Naive B cell (primary cell): ENCODE measurements at regions not wholly inside any gene's neighbourhood (a gene's known extent, or its start where the extent isn't known, plus 50 kb on each side); places are given as distances from the start of the nearest gene placed in this dataset.
A peak's percentile ranks its signal among the peaks of the same experiment; 100 is the strongest.
"Not testable (repeated sequence)": the region's sequence is repeated elsewhere in the genome, so short reads cannot be mapped to it uniquely, and the experiment has no call there.

Experiments used
- ATAC-seq, 2 donors: fragments of 150-1000 bp; cut with Tn5 transposase; 2 replicates each; pipeline ENCODE4 v1.10.0; 2021; ENCODE audit warnings: low read depth in 2 of 2, mild to moderate bottlenecking in 2 of 2, moderate library complexity in 2 of 2
- DNase-seq: peaks from one replicate; pipeline ENCODE4 v3.0.0; 2022
- H3K27ac Mint-ChIP-seq, 6 donors: one replicate each; pipeline ENCODE4 v1.8.0; 2020 to 2022; ENCODE audit warnings: mild to moderate bottlenecking in 6 of 6, mixed read lengths in 6 of 6, moderate library complexity in 5 of 6, inconsistent platforms in 2 of 6
- H3K27me3 Mint-ChIP-seq, 3 donors: one replicate each; pipeline ENCODE4 v1.8.0; 2021 to 2022; ENCODE audit warnings: mixed read lengths in 3 of 3, mild to moderate bottlenecking in 1 of 3
- H3K36me3 Mint-ChIP-seq, 2 donors: one replicate each; pipeline ENCODE4 v1.8.0; 2020 to 2022; ENCODE audit warnings: mixed read lengths in 2 of 2, inconsistent platforms in 1 of 2, mild to moderate bottlenecking in 1 of 2
- H3K4me1 Mint-ChIP-seq, 3 donors: one replicate each; pipeline ENCODE4 v1.8.0; 2020 to 2022; ENCODE audit warnings: mixed read lengths in 3 of 3, inconsistent platforms in 1 of 3, mild to moderate bottlenecking in 1 of 3, moderate library complexity in 1 of 3
- H3K4me3 Mint-ChIP-seq, 8 donors: one replicate each; pipeline ENCODE4 v1.8.0; 2020 to 2022; ENCODE audit warnings: mild to moderate bottlenecking in 8 of 8, mixed read lengths in 8 of 8, moderate library complexity in 8 of 8, inconsistent platforms in 2 of 8
- H3K9me3 Mint-ChIP-seq, 7 donors: one replicate each; pipeline ENCODE4 v1.8.0; 2020 to 2022; ENCODE audit warnings: mixed read lengths in 7 of 7, mild to moderate bottlenecking in 5 of 7, inconsistent platforms in 2 of 7, moderate library complexity in 1 of 7

DNA sequence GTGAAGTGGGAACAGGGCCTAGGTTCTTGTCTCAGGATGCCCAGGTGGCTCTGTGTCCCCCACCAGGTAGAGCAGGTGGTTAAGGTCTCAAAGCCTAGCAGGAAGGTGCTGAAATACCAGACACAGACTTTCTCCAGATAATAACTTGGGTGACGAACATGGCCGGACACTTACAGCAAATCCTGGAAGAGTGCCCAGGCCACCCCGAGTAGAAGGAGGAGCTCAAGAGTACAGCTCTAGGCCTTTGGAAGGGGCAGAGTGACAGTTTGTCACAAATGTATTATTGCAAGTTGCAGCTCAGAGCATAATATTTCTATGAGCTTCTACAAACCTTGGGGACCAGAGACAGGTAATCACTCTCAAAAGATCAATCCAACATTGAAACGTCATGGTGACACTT lies 251.6 kb upstream of the SOX4 start:
- peaks cover 0 to 12% (median 7%) of the 10 kb centered on the region in 3 donors for H3K27me3 Mint-ChIP-seq
- peaks cover 0 to 14% of the 10 kb centered on the region in 2 donors for H3K36me3 Mint-ChIP-seq
- ATAC-seq (no peak), DNase-seq (no peak)
- H3K9me3 Mint-ChIP-seq = peaks cover 1 to 17% (median 11%) of the 10 kb centered on the region in 7 donors
- no peak overlapping the region for H3K27ac Mint-ChIP-seq
- H3K4me3 Mint-ChIP-seq = no peak overlapping the region
- H3K4me1 Mint-ChIP-seq = peaks cover 0 to 2% (median 0%) of the 10 kb centered on the region in 3 donors

DNA sequence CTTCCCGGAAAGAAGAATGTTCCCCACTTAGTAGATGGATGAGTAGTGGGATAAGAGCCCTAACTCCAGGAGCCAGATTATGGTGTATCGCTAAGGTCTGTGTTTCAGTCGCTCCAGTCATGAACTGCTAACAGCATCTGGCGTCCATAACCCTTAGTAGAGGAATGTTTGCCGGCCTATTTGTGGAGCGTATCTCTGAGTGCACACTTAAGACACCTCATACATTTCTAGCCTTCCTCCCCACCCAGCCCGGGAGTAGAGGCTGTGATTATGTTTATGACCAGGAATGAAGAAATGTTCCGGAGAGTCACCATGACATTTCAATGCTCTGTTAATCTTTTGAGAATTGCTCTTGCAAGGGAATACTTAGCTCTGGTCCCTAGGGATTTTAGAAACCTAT lies 251.1 kb upstream of the SOX4 start:
- no peak for ATAC-seq
- Mint-ChIP-seq H3K4me1 (no peaks in the 10 kb centered on the region), H3K4me3 (no peak overlapping the region), H3K9me3 (peaks cover 0 to 11% (median 7%) of the 10 kb centered on the region in 7 donors), H3K36me3 (peaks cover 0 to 9% of the 10 kb centered on the region in 2 donors), H3K27ac (peak overlapping the region in 1 of 6 donors; percentile 57), H3K27me3 (peaks cover 0 to 12% (median 7%) of the 10 kb centered on the region in 3 donors)
- DNase-seq = no peak

DNA sequence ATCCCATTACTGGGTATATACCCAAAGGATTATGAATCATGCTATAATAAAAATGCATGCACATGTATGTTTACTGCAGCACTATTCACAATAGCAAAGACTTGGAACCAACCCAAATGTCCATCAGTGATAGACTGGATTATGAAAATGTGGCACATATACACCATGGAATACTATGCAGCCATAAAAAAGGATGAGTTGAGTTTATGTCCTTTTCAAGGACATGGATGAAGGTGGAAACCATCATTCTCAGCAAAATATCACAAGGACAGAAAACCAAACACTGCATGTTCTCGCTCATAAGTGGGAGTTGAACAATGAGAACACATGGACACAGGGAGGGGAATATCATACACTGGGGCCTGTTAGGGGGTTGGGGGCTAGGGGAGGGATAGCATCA lies 247.8 kb upstream of the SOX4 start:
- DNase-seq, H3K36me3 Mint-ChIP-seq: not testable (repeated sequence)
- peaks cover 0 to 12% (median 7%) of the 10 kb centered on the region in 3 donors for H3K27me3 Mint-ChIP-seq

DNA sequence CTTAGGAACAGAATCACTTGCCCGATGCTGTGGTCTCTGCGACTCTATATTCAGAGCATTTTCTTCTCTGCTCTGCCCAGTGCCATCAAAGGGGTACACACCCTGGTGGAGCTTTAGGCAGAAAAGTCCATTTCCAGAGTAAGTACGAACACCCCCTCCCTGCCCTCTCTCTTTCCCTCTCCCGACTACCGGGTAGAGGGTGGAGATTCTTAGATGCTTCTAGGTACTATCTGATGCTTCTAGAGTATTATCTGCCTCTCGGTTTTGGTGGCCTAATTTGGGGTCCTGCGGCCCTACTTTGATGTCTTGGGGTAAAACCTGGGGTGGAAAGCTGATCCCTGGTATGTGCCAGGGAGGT lies 245.4 kb upstream of the SOX4 start:
- H3K9me3 Mint-ChIP-seq = peaks cover 0 to 10% (median 4%) of the 10 kb centered on the region in 7 donors
- DNase-seq = no peak
- H3K27ac Mint-ChIP-seq = no peak overlapping the region
- no peak overlapping the region for H3K4me3 Mint-ChIP-seq
- H3K27me3 Mint-ChIP-seq = peaks cover 0 to 12% (median 4%) of the 10 kb centered on the region in 3 donors
- H3K36me3 Mint-ChIP-seq = peaks cover 0 to 7% of the 10 kb centered on the region in 2 donors
- no peaks in the 10 kb centered on the region for H3K4me1 Mint-ChIP-seq
- ATAC-seq = no peak

More for the DNA sequence above, 247.8 kb upstream of the SOX4 start:
- peaks cover 0 to 10% (median 4%) of the 10 kb centered on the region in 7 donors for H3K9me3 Mint-ChIP-seq
- not testable (repeated sequence) for H3K27ac Mint-ChIP-seq, H3K4me3 Mint-ChIP-seq, H3K4me1 Mint-ChIP-seq, ATAC-seq

DNA sequence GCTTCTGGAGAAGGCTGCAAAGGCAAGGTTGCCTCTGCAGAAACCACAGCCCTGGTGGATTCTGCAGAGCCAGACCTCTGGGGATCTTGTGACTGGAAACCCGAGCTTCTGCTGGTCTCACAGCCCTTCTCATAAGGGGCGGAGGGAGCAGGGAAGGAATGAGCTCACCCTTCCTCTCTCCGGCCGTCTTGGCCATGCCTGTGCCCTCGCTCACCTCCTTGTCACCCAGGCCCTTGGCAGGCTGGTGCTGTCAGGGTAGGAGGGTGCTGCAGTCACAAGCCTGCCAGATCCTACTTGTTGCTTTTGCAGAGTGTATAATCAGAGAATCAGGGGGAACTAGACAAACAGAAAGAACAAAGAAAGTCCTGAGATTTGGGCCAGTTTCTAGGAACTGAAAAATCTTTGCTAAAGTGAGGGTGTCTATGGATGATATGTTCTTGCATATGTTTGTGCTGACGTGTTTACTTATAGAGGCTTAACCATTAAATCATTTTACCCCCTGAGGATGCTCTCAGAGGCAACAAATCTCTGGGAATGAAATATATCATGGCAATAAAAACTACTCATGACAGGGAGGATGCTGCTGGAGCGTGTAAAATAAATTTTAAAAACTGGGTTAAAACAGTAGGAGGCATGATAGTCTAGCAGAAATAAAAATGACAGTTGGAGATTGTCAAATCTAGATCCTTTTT lies 244.9 kb upstream of the SOX4 start:
- Mint-ChIP-seq H3K27ac (no peak overlapping the region), H3K27me3 (peaks cover 0 to 12% (median 0%) of the 10 kb centered on the region in 3 donors), H3K4me1 (no peaks in the 10 kb centered on the region), H3K4me3 (no peak overlapping the region), H3K36me3 (peaks cover 0 to 7% of the 10 kb centered on the region in 2 donors), H3K9me3 (peaks cover 0 to 6% (median 4%) of the 10 kb centered on the region in 7 donors)
- ATAC-seq = no peak
- no peak for DNase-seq

DNA sequence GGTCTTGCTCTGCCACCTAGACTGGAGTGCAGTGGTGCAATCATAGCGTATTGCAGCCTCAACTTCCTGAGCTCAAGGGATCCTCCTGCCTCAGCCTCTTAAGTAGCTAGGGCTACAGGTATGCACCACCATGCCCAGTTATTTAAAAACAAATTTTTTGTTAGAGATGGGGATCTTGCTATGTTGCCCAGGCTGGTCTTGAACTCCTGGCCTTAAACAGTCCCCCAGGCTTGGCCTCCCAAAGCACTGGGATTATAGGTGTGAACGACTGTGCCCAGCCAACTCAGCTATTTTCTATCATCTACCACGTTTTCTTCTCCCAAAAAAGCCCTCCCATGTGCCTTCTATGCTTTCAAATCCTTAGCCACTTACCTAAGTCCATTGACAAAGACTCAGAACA lies 243.7 kb upstream of the SOX4 start:
- Mint-ChIP-seq H3K36me3 (peaks cover 0 to 7% of the 10 kb centered on the region in 2 donors), H3K4me1 (peaks cover 0 to 6% (median 0%) of the 10 kb centered on the region in 3 donors), H3K27ac (no peak overlapping the region), H3K27me3 (peaks cover 0 to 7% (median 0%) of the 10 kb centered on the region in 3 donors), H3K4me3 (no peak overlapping the region), H3K9me3 (peaks cover 0 to 4% (median 0%) of the 10 kb centered on the region in 7 donors)
- no peak for ATAC-seq
- no peak for DNase-seq

DNA sequence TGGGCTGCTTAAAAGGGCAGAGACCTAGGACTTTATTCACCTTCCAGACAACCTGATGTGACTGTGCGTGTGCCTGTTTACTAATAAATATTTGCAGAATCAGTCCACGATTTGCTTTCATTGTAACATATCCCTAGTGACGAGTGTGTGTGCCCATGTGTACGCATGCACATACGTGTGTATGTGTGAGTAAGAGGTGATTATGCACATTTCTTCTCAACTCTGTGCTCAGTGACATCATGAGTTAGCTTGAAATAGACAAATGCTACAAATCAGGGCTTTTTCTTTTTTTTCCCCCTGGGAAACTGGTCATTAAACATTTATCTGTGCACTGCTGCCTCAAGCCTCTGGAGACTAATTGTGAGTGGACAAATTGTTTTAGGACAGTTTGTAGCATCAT lies 242.6 kb upstream of the SOX4 start:
- Mint-ChIP-seq H3K4me3 (no peak overlapping the region), H3K27ac (no peak overlapping the region)
- no peak for ATAC-seq

DNA sequence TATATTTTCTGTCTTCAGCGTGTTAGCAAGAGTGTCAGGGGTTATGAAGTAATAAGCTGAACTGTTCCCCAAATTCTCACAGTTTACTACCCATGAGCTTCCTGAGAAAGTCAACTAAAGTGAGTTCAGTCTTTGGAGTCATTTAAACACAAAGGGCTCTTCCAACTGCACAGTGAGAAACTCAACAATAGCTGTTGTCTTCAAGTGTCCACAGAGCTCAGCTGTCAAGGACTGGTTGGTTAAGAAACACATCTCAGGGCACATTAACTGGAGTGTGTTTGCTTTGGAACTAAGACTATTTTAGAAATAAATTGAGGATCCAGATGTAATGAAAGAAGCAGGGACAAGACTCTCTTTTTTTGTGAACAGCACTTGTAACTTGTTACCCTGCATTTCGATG lies 241.4 kb upstream of the SOX4 start:
- H3K4me3 Mint-ChIP-seq = no peak overlapping the region
- H3K27me3 Mint-ChIP-seq = no peaks in the 10 kb centered on the region

More for the DNA sequence above, 242.6 kb upstream of the SOX4 start:
- H3K27me3 Mint-ChIP-seq = no peaks in the 10 kb centered on the region
- peaks cover 0 to 9% (median 0%) of the 10 kb centered on the region in 3 donors for H3K4me1 Mint-ChIP-seq
- no peaks in the 10 kb centered on the region for H3K9me3 Mint-ChIP-seq
- no peak for DNase-seq
- H3K36me3 Mint-ChIP-seq = peaks cover 0 to 7% of the 10 kb centered on the region in 2 donors

DNA sequence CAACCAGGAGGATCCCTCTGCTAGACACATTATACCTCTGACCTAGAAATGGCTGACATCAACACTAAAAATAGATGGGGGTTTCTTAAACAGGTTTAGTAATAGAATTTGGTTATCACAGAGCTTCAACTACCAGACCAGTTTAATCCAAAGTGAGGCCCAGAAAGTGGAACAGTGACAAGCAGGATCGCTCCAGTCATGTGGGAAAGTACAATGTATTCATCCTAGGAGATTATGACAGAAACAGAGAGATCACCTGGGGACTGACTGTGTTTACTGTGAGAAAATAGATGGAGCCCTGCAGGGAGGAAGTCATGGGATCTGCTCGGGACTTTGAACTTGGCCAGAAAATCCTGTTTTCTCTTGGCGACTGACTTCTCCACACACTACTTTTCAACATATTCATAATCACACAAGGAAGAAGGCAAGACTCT lies 238.7 kb upstream of the SOX4 start:
- H3K36me3 Mint-ChIP-seq = no peaks in the 10 kb centered on the region
- DNase-seq (no peak), ATAC-seq (no peak)
- no peaks in the 10 kb centered on the region for H3K27me3 Mint-ChIP-seq
- H3K4me3 Mint-ChIP-seq = no peak overlapping the region
- peaks cover 0 to 9% (median 0%) of the 10 kb centered on the region in 3 donors for H3K4me1 Mint-ChIP-seq
- peaks cover 0 to 5% (median 0%) of the 10 kb centered on the region in 7 donors for H3K9me3 Mint-ChIP-seq
- H3K27ac Mint-ChIP-seq = peak overlapping the region in 2 of 6 donors; percentile 13 to 17

More for the DNA sequence above, 241.4 kb upstream of the SOX4 start:
- no peaks in the 10 kb centered on the region for H3K36me3 Mint-ChIP-seq
- peaks cover 0 to 5% (median 0%) of the 10 kb centered on the region in 7 donors for H3K9me3 Mint-ChIP-seq
- DNase-seq (no peak), ATAC-seq (no peak)
- no peak overlapping the region for H3K27ac Mint-ChIP-seq
- peaks cover 0 to 9% (median 0%) of the 10 kb centered on the region in 3 donors for H3K4me1 Mint-ChIP-seq

DNA sequence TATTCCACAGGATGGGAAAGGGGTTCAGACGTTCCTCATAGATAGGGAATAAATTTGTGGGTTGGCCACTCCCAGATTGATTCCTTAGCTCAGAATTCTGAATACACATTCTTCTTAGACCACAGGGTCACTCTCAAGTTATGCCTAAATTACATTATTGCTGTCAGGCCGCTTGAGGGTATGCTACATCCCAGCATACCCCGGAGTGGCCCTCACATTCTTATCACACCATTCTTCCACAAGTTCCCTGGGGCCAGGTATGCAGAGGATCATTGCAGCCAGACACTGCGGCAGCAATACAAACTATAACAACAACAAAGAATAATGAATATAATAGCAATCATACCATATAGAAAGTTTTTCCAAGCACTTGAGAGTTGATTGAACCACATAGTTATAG lies 237.9 kb upstream of the SOX4 start:
- peaks cover 0 to 9% (median 0%) of the 10 kb centered on the region in 3 donors for H3K4me1 Mint-ChIP-seq
- no peak for ATAC-seq
- no peak for DNase-seq
- no peaks in the 10 kb centered on the region for H3K36me3 Mint-ChIP-seq
- peaks cover 0 to 5% (median 0%) of the 10 kb centered on the region in 7 donors for H3K9me3 Mint-ChIP-seq
- H3K27me3 Mint-ChIP-seq = no peaks in the 10 kb centered on the region
- H3K4me3 Mint-ChIP-seq = no peak overlapping the region
- no peak overlapping the region for H3K27ac Mint-ChIP-seq

DNA sequence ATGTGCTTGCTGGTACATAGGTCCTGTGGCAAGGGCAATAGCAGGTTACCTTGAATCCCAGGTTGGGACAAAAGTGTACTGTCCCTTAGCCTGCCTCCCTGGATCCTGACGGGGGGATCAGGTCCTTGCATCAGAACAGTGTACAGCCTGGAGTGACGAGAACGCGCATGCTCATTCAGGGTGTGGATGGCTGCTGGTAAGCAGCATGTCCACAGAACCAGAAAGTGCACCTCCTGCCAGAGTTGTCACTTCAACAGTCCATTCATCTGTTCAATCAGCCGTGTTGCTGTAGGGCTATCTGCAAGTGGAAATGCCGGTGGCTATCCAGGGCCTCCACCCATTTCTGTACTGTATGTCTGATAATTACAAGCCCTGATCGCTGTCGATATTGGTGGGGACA lies 236.3 kb upstream of the SOX4 start:
- no peak overlapping the region for H3K27ac Mint-ChIP-seq
- H3K27me3 Mint-ChIP-seq = no peaks in the 10 kb centered on the region
- DNase-seq (no peak), ATAC-seq (no peak)
- peaks cover 0 to 9% (median 0%) of the 10 kb centered on the region in 3 donors for H3K4me1 Mint-ChIP-seq
- no peaks in the 10 kb centered on the region for H3K36me3 Mint-ChIP-seq
- peaks cover 0 to 5% (median 0%) of the 10 kb centered on the region in 7 donors for H3K9me3 Mint-ChIP-seq
- H3K4me3 Mint-ChIP-seq = no peak overlapping the region

DNA sequence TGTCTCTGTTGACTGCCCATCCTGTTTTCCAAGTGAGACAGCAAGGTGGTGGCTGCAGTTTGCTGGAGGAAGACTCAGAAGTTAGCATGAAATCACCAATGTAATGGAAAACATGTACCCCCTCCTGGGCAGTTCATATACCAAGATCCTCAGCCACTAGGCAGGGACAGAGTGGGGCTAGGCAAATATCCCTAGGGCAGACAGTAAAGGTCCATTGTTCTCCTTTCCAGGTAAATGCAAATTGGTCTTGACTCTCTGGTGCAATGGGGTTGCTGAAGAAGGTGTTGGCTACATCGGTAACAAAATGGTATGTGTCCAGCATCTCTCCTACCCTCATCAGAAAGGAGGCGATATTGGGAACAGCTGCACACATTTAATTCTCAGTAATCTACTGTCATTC lies 233.6 kb upstream of the SOX4 start:
- no peak for ATAC-seq
- H3K27ac Mint-ChIP-seq = no peak overlapping the region
- no peaks in the 10 kb centered on the region for H3K27me3 Mint-ChIP-seq
- no peak overlapping the region for H3K4me3 Mint-ChIP-seq
- peaks cover 0 to 5% (median 0%) of the 10 kb centered on the region in 7 donors for H3K9me3 Mint-ChIP-seq
- peaks cover 0 to 2% (median 0%) of the 10 kb centered on the region in 3 donors for H3K4me1 Mint-ChIP-seq
- H3K36me3 Mint-ChIP-seq = no peaks in the 10 kb centered on the region
- no peak for DNase-seq

DNA sequence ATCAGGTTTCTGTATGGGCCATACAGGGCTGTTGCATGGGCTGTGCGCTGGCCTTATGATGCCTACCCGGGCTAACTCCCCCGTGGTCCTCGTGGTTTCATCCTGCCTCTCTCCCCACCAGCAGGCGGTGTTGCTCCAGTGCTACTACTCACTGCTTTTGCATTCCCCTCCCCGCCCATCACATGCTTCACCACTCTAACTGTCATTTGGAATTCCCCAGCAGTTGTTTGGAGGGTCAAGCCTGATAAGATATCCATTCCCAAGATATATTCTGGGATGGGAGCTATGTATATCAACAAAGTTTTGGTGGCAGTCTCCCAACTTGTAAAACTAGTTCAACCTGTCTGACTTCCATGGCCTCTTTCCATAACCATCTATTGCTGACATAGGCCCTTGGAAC lies 233.2 kb upstream of the SOX4 start:
- peaks cover 0 to 5% (median 0%) of the 10 kb centered on the region in 7 donors for H3K9me3 Mint-ChIP-seq
- H3K36me3 Mint-ChIP-seq = no peaks in the 10 kb centered on the region
- no peak overlapping the region for H3K27ac Mint-ChIP-seq
- no peak overlapping the region for H3K4me3 Mint-ChIP-seq
- no peaks in the 10 kb centered on the region for H3K4me1 Mint-ChIP-seq
- DNase-seq = no peak
- no peaks in the 10 kb centered on the region for H3K27me3 Mint-ChIP-seq
- ATAC-seq = no peak

DNA sequence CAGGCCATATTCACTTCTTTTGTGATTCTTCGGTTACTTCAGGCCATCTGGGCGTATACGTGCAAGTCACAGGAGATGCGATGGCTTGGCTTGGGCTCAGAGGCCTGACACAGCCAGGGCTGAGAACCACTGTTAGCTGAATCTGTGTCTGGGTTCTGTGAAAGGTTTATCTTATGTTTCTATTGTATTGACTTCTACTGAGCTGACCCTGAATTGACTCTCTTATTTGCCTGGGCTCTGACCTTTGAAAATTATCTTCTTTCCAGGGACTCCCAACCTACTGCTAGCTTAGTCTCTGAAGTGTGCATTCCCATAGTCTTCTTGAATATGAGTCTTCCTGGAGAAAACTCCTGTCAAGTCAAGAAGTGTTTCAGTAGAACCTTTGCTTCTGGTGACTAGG lies 226.4 kb upstream of the SOX4 start:
- H3K27me3 Mint-ChIP-seq = no peaks in the 10 kb centered on the region
- DNase-seq (no peak), ATAC-seq (no peak)
- no peak overlapping the region for H3K27ac Mint-ChIP-seq
- H3K4me3 Mint-ChIP-seq = no peak overlapping the region
- H3K9me3 Mint-ChIP-seq = no peaks in the 10 kb centered on the region
- no peaks in the 10 kb centered on the region for H3K36me3 Mint-ChIP-seq
- H3K4me1 Mint-ChIP-seq = no peaks in the 10 kb centered on the region
